DOHH2 (cell line): ENCODE measurements at regions not wholly inside any gene's neighbourhood (a gene's known extent, or its start where the extent isn't known, plus 50 kb on each side); places are given as distances from the start of the nearest gene placed in this dataset.
"Not testable (repeated sequence)": the region's sequence is repeated elsewhere in the genome, so short reads cannot be mapped to it uniquely, and the experiment has no call there.

Experiments used
- CTCF ChIP-seq: fragments of 200-600 bp; sonication (generic); IDR thresholded peaks from one replicate; pipeline ENCODE4 v1.5.1; 2014; ENCODE audit warnings: antibody characterized with exemption, mild to moderate bottlenecking, low read depth, low read length; ENCODE audit not compliant: poor library complexity, severe bottlenecking
- EZH2phosphoT487 ChIP-seq: fragments of 200-600 bp; sonication (generic); IDR thresholded peaks from 2 replicates; pipeline ENCODE4 v1.6.1; 2017; ENCODE audit warnings: borderline replicate concordance, mild to moderate bottlenecking, antibody characterized with exemption, low read length, moderate library complexity, mixed read lengths

- TF ChIP-seq CTCF, EZH2phosphoT487: not testable (repeated sequence)
Observed at GRCh38 chr16:29108625-29109169, 123.8 kb downstream of the LAT start.
